ENCODE measurements at regions not wholly inside any gene's neighbourhood (a gene's known extent, or its start where the extent isn't known, plus 50 kb on each side); places are given as distances from the start of the nearest gene placed in this dataset.

DNA sequence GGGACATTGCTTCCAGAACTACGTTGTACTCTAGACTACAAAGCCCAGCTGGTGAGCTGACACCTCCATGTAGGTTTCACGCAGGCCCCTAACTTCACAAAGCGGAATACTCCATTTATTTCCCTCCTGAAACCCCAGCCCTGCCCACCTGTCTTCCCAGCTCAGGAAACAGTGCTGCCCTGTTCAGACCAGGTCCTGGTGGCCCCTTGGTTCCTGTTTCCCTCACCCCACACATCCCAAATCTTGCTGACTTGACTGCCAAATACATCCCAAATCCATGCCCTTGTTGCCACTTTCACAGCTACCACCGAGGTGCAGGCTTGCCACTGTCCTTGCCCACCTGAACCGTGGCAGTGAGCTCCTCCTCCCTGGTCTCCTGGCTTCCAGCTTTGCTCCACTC, 113.1 kb upstream of the PTPN1 start:
- Histone ChIP-seq H3K9me1 (replicated peaks; ENCODE audit: control insufficient read depth, extremely low read depth, insufficient read depth, low read length) (no peaks in the 10 kb centered on the region), H3K4me1 (ENCODE audit: control insufficient read depth, extremely low read depth, insufficient read depth, low read length) (peaks cover 3% of the 10 kb centered on the region), H2AFZ (ENCODE audit: low read depth, low read length) (no peak overlapping the region), H4K20me1 (replicated peaks; ENCODE audit: control insufficient read depth, extremely low read depth, insufficient read depth, low read length) (no peaks in the 10 kb centered on the region), H3K9ac (replicated peaks; ENCODE audit: extremely low read depth, insufficient read depth, low read length) (no peak overlapping the region), H3K9me3 (replicated peaks; ENCODE audit: control insufficient read depth, insufficient read depth, low read length) (no peaks in the 10 kb centered on the region), H3K36me3 (ENCODE audit: control insufficient read depth in 2 of 2, extremely low read depth in 1 of 2, insufficient read depth in 2 of 2, low read length in 2 of 2) (no peaks in the 10 kb centered on the region), H3K79me2 (ENCODE audit: control insufficient read depth, insufficient read depth, low read length) (no peaks in the 10 kb centered on the region), H3K4me2 (ENCODE audit: insufficient read depth, low read length) (no peak overlapping the region), H3K4me3 (replicated peaks in 1 of 3; ENCODE audit: insufficient read depth in 1 of 3, low read depth in 1 of 3, low read length in 3 of 3) (no peak overlapping the region), H3K27ac (ENCODE audit: insufficient read depth, low read depth, low read length) (no peak overlapping the region), H3K27me3 (ENCODE audit: control insufficient read depth in 2 of 2, insufficient read depth in 2 of 2, low read length in 2 of 2) (no peaks in the 10 kb centered on the region)
- POLR2A ChIA-PET = no interaction called here
- CTCF ChIA-PET = interaction anchor here (1.3 kb wide), 1 partner anchor 10 kb away, joined by 3 read pairs; no protein-coding TSS in a partner anchor
- FAIRE-seq (no peak), DNase-seq (ENCODE audit: low read depth, low spot score) (no peak)
- intact Hi-C loops (cut with micrococcal nuclease) (no loop called here), dilution Hi-C loops (cut with MboI; ENCODE audit: extremely low pct_ligation_motif_present, low sequenced_read_pairs) (no loop called here)
- no TSS peak for BruUV-seq (replicated peaks)
- TF ChIP-seq CTCF (IDR thresholded peaks at IDR 0.05; ENCODE audit: extremely low read depth in 1 of 2, insufficient read depth in 1 of 2, low read depth in 1 of 2, low read length in 2 of 2) (no peak), MYC (IDR thresholded peaks at IDR 0.05; ENCODE audit: low read depth, low read length) (no peak), POLR2AphosphoS5 (IDR thresholded peaks at IDR 0.05; ENCODE audit: insufficient read depth, low read depth, low read length) (no peak), POLR2A (IDR thresholded peaks at IDR 0.05; ENCODE audit: low read depth, low read length) (no peak), JUN (IDR thresholded peaks at IDR 0.05; ENCODE audit: borderline replicate concordance, insufficient read depth, insufficient read length, low read depth) (no peak), FOS (IDR thresholded peaks at IDR 0.05; ENCODE audit: borderline replicate concordance, insufficient read depth, low read length) (no peak), MAX (IDR thresholded peaks at IDR 0.05; ENCODE audit: insufficient read depth, insufficient read length) (no peak), GATA2 (IDR thresholded peaks at IDR 0.05; ENCODE audit: insufficient read depth, insufficient read length, low read depth, low read length) (no peak), EZH2 (IDR thresholded peaks at IDR 0.05; ENCODE audit: borderline replicate concordance, low read depth, low read length, severe bottlenecking) (no peak)

Measured in endothelial cell of umbilical vein (primary cell).